Activated CD4-positive, alpha-beta memory T cell treated with anti-CD3 and anti-CD28 coated beads for 36 hours (primary cell): ENCODE measurements at regions not wholly inside any gene's neighbourhood (a gene's known extent, or its start where the extent isn't known, plus 50 kb on each side); places are given as distances from the start of the nearest gene placed in this dataset.

Experiments used
- CTCF ChIA-PET: fragments of 350-600 bp; sonication (Branson Sonifier 250); formaldehyde crosslinking; loops from one replicate; lab custom pipeline; 2021; ENCODE audit warnings: antibody characterized with exemption, inconsistent platforms; lab: Charles Lee
- POLR2A ChIA-PET: fragments of 350-600 bp; sonication (Branson Sonifier 250); formaldehyde crosslinking; loops from one replicate; lab custom pipeline; 2021; ENCODE audit warnings: antibody characterized with exemption; lab: Charles Lee
- DNase-seq: peaks from one replicate; pipeline ENCODE4 v3.0.0-alpha.2; 2020
- H3K27ac Mint-ChIP-seq: one replicate; pipeline ENCODE4 v1.8.0; 2021; ENCODE audit warnings: mixed read lengths
- H3K27me3 Mint-ChIP-seq: one replicate; pipeline ENCODE4 v1.8.0; 2021; ENCODE audit warnings: mixed read lengths
- H3K36me3 Mint-ChIP-seq: one replicate; pipeline ENCODE4 v1.8.0; 2021; ENCODE audit warnings: mixed read lengths
- H3K4me1 Mint-ChIP-seq: one replicate; pipeline ENCODE4 v1.8.0; 2021; ENCODE audit warnings: low read depth, mixed read lengths
- H3K4me3 Mint-ChIP-seq: one replicate; pipeline ENCODE4 v1.8.0; 2021; ENCODE audit warnings: mild to moderate bottlenecking, mixed read lengths
- H3K9me3 Mint-ChIP-seq: one replicate; pipeline ENCODE4 v1.8.0; 2021; ENCODE audit warnings: mixed read lengths
- intact Hi-C: fragments of 100-400 bp; cut with micrococcal nuclease; formaldehyde crosslinking; loops from one replicate; pipeline ENCODE4 v1.15.1; 2023

DNA sequence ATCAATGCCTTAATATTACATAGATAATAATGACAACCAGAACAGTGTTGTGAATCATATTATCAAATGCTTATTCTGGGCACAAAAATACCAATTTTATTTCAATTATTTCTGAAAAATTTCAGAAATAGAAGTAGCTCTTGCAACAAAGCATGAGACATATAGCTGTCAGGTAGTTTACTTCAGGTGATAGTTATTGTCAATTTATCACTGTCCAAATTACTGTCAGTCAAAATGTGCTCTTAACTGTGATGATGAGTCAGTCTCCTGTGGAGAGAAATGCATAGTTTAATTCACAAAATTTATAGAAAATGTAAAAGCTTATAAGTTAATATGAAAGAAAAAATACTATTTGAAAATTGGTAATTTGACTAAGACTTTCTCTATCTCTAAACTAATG, 1078.4 kb upstream of the GBE1 start:
- DNase-seq, result no peak
- H3K9me3 Mint-ChIP-seq, result peaks cover 23% of the 10 kb centered on the region
- H3K4me3 Mint-ChIP-seq, result no peak overlapping the region
- ChIA-PET CTCF (no interaction called here), POLR2A (no interaction called here)
- H3K4me1 Mint-ChIP-seq, result no peaks in the 10 kb centered on the region
- no peak overlapping the region for H3K27ac Mint-ChIP-seq
- H3K27me3 Mint-ChIP-seq, result no peaks in the 10 kb centered on the region
- intact Hi-C loops, result no loop called here
- no peaks in the 10 kb centered on the region for H3K36me3 Mint-ChIP-seq

GRCh38 chr3:82834098-82834497, 1072.7 kb upstream of the GBE1 start:
- H3K27ac Mint-ChIP-seq, result no peak overlapping the region
- H3K36me3 Mint-ChIP-seq, result no peaks in the 10 kb centered on the region
- ChIA-PET POLR2A (no interaction called here), CTCF (no interaction called here)
- peaks cover 20% of the 10 kb centered on the region for H3K9me3 Mint-ChIP-seq
- H3K27me3 Mint-ChIP-seq, result no peaks in the 10 kb centered on the region
- H3K4me1 Mint-ChIP-seq, result no peaks in the 10 kb centered on the region
- intact Hi-C loops, result no loop called here
- no peak for DNase-seq
- H3K4me3 Mint-ChIP-seq, result no peak overlapping the region

DNA sequence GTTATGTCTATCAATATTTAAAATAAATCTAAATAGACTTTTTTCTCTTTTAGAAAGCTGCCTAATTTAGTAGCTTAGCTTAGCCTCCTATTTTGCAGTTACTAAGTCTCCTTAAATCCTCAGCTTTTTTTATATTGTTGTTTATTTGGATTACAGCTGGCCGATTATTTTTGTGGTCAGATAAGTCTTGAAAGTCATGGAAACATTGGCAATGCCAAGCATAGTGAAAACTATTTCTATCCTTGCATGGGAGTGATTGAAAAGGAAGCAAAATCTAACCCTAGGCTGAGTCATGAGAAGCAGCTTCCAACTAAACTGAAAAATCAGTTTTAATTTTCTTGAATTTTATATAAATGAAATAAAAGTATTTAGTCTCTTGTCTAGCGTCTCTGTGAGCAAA, 1063.0 kb upstream of the GBE1 start:
- Mint-ChIP-seq H3K9me3 (peaks cover 3% of the 10 kb centered on the region), H3K4me3 (no peak overlapping the region), H3K27me3 (no peaks in the 10 kb centered on the region), H3K4me1 (no peaks in the 10 kb centered on the region), H3K36me3 (no peaks in the 10 kb centered on the region), H3K27ac (no peak overlapping the region)
- no peak for DNase-seq
- CTCF ChIA-PET, result interaction anchor here (0.7 kb wide), 1 partner anchor 66 kb away, joined by 4 read pairs; no protein-coding TSS in a partner anchor
- POLR2A ChIA-PET, result no interaction called here
- intact Hi-C loops, result no loop called here

GRCh38 chr3:82816086-82816485, 1054.6 kb upstream of the GBE1 start:
- no peaks in the 10 kb centered on the region for H3K4me1 Mint-ChIP-seq
- DNase-seq, result no peak
- H3K27ac Mint-ChIP-seq, result no peak overlapping the region
- ChIA-PET POLR2A (no interaction called here), CTCF (interaction anchor here (0.6 kb wide), 1 partner anchor 57 kb away, joined by 3 read pairs; no protein-coding TSS in a partner anchor)
- intact Hi-C loops, result no loop called here
- H3K4me3 Mint-ChIP-seq, result no peak overlapping the region
- no peaks in the 10 kb centered on the region for H3K27me3 Mint-ChIP-seq
- no peaks in the 10 kb centered on the region for H3K36me3 Mint-ChIP-seq
- peaks cover 31% of the 10 kb centered on the region for H3K9me3 Mint-ChIP-seq

GRCh38 chr3:82815417-82816058, 1054.1 kb upstream of the GBE1 start:
- no peaks in the 10 kb centered on the region for H3K4me1 Mint-ChIP-seq
- ChIA-PET CTCF (no interaction called here), POLR2A (no interaction called here)
- no peaks in the 10 kb centered on the region for H3K27me3 Mint-ChIP-seq
- H3K9me3 Mint-ChIP-seq, result peaks cover 31% of the 10 kb centered on the region
- no peaks in the 10 kb centered on the region for H3K36me3 Mint-ChIP-seq
- H3K4me3 Mint-ChIP-seq, result no peak overlapping the region
- intact Hi-C loops, result no loop called here
- H3K27ac Mint-ChIP-seq, result no peak overlapping the region
- DNase-seq, result no peak

- DNase-seq, result no peak
- intact Hi-C loops, result no loop called here
- no peak overlapping the region for H3K4me3 Mint-ChIP-seq
- H3K27me3 Mint-ChIP-seq, result no peaks in the 10 kb centered on the region
- no peak overlapping the region for H3K27ac Mint-ChIP-seq
- no peaks in the 10 kb centered on the region for H3K4me1 Mint-ChIP-seq
- H3K36me3 Mint-ChIP-seq, result no peaks in the 10 kb centered on the region
- ChIA-PET CTCF (no interaction called here), POLR2A (no interaction called here)
- H3K9me3 Mint-ChIP-seq, result peaks cover 36% of the 10 kb centered on the region
These were observed 1053.2 kb upstream of the GBE1 start for GRCh38 chr3:82814660-82815059.

DNA sequence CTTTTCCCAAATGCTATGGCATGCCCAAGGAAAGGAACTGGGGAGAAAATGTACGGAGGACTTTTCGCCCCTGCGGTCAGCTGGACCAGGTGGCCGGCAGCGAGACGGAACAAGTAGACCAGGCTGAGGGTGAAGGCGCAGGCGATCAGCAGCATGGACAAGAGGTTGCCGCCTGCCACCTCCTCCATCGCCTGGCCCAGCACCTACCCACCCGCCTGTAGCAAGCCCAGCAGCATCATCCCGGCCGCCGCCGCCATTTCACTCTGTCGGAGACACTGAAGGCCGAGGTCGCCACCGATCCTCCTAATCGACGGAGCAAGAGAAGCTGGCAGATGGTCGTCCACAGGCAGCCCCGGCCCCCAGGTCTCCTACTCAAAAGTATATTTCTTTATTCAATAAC, 1046.3 kb upstream of the GBE1 start:
- DNase-seq, result no peak
- no peaks in the 10 kb centered on the region for H3K36me3 Mint-ChIP-seq
- ChIA-PET POLR2A (no interaction called here), CTCF (no interaction called here)
- intact Hi-C loops, result no loop called here
- peaks cover 21% of the 10 kb centered on the region for H3K9me3 Mint-ChIP-seq
- H3K4me1 Mint-ChIP-seq, result no peaks in the 10 kb centered on the region
- no peak overlapping the region for H3K27ac Mint-ChIP-seq
- H3K27me3 Mint-ChIP-seq, result no peaks in the 10 kb centered on the region
- H3K4me3 Mint-ChIP-seq, result no peak overlapping the region

- Mint-ChIP-seq H3K36me3 (no peaks in the 10 kb centered on the region), H3K27me3 (no peaks in the 10 kb centered on the region), H3K4me1 (no peaks in the 10 kb centered on the region), H3K4me3 (no peak overlapping the region), H3K9me3 (peaks cover 2% of the 10 kb centered on the region), H3K27ac (no peak overlapping the region)
- intact Hi-C loops, result no loop called here
- CTCF ChIA-PET, result no interaction called here
- no peak for DNase-seq
- POLR2A ChIA-PET, result no interaction called here
These were observed 1041.1 kb upstream of the GBE1 start for GRCh38 chr3:82802501-82802900.

DNA sequence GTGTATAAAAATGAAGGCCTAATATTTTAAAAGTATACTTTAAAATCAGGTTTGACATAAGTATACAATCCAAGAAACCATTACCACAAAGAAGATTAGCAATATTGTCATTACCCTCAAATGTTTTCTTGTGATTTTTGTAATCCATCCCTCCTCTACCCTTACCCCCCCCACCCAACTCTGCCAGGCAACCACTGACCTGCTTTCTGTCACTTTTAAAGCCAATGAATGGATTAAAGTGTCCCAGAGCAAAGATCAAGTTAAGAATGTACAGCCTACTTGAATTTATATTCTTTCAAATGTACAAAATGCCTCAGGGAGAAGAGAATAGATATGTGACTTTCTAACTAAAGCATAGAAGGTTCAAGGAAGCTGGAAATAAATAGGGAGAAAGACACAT, 1038.8 kb upstream of the GBE1 start:
- Mint-ChIP-seq H3K9me3 (peaks cover 2% of the 10 kb centered on the region), H3K27me3 (no peaks in the 10 kb centered on the region), H3K36me3 (no peaks in the 10 kb centered on the region), H3K4me1 (no peaks in the 10 kb centered on the region), H3K27ac (no peak overlapping the region), H3K4me3 (no peak overlapping the region)
- intact Hi-C loops, result no loop called here
- CTCF ChIA-PET, result no interaction called here
- DNase-seq, result no peak
- POLR2A ChIA-PET, result no interaction called here

- H3K27ac Mint-ChIP-seq, result no peak overlapping the region
- CTCF ChIA-PET, result no interaction called here
- H3K4me1 Mint-ChIP-seq, result no peaks in the 10 kb centered on the region
- DNase-seq, result no peak
- POLR2A ChIA-PET, result no interaction called here
- no peaks in the 10 kb centered on the region for H3K27me3 Mint-ChIP-seq
- H3K4me3 Mint-ChIP-seq, result no peak overlapping the region
- H3K9me3 Mint-ChIP-seq, result peaks cover 2% of the 10 kb centered on the region
- intact Hi-C loops, result no loop called here
- no peaks in the 10 kb centered on the region for H3K36me3 Mint-ChIP-seq
These were observed 1035.3 kb upstream of the GBE1 start for GRCh38 chr3:82796765-82797164.

- DNase-seq, result no peak
- H3K4me3 Mint-ChIP-seq, result no peak overlapping the region
- no peaks in the 10 kb centered on the region for H3K36me3 Mint-ChIP-seq
- no peaks in the 10 kb centered on the region for H3K27me3 Mint-ChIP-seq
- peaks cover 7% of the 10 kb centered on the region for H3K9me3 Mint-ChIP-seq
- CTCF ChIA-PET, result no interaction called here
- intact Hi-C loops, result no loop called here
- POLR2A ChIA-PET, result no interaction called here
- no peaks in the 10 kb centered on the region for H3K4me1 Mint-ChIP-seq
- H3K27ac Mint-ChIP-seq, result no peak overlapping the region
These were observed 1029.8 kb upstream of the GBE1 start for GRCh38 chr3:82791241-82791640.

- Mint-ChIP-seq H3K4me1 (no peaks in the 10 kb centered on the region), H3K36me3 (no peaks in the 10 kb centered on the region), H3K27me3 (no peaks in the 10 kb centered on the region), H3K9me3 (peaks cover 7% of the 10 kb centered on the region), H3K27ac (no peak overlapping the region), H3K4me3 (no peak overlapping the region)
- intact Hi-C loops, result no loop called here
- POLR2A ChIA-PET, result no interaction called here
- CTCF ChIA-PET, result no interaction called here
- DNase-seq, result no peak
These were observed 1029.1 kb upstream of the GBE1 start for GRCh38 chr3:82790307-82791097.

- no peak overlapping the region for H3K4me3 Mint-ChIP-seq
- ChIA-PET POLR2A (no interaction called here), CTCF (no interaction called here)
- no peaks in the 10 kb centered on the region for H3K36me3 Mint-ChIP-seq
- DNase-seq, result no peak
- H3K4me1 Mint-ChIP-seq, result no peaks in the 10 kb centered on the region
- H3K9me3 Mint-ChIP-seq, result peaks cover 7% of the 10 kb centered on the region
- no peaks in the 10 kb centered on the region for H3K27me3 Mint-ChIP-seq
- H3K27ac Mint-ChIP-seq, result no peak overlapping the region
- intact Hi-C loops, result no loop called here
These were observed 1021.7 kb upstream of the GBE1 start for GRCh38 chr3:82783194-82783593.
